ENCODE measurements at regions not wholly inside any gene's neighbourhood (a gene's known extent, or its start where the extent isn't known, plus 50 kb on each side); places are given as distances from the start of the nearest gene placed in this dataset.
"Not testable (repeated sequence)": the region's sequence is repeated elsewhere in the genome, so short reads cannot be mapped to it uniquely, and the experiment has no call there.

DNA sequence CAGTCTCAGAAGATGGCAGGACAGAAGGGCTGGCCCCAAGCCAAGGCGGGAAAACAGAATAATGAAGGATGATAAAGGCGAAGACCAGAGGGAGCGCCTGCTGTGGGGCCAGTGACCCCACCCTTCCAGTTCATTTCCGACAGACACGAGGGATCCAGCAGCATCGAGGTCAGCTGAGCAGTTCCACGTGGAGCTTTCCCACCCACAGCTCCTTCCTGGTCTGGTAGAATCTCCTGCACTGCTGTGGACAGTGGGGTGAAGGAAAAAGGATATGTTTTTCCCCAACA, 265.9 kb upstream of the VLDLR start:
- DNase-seq = no peak

DNA sequence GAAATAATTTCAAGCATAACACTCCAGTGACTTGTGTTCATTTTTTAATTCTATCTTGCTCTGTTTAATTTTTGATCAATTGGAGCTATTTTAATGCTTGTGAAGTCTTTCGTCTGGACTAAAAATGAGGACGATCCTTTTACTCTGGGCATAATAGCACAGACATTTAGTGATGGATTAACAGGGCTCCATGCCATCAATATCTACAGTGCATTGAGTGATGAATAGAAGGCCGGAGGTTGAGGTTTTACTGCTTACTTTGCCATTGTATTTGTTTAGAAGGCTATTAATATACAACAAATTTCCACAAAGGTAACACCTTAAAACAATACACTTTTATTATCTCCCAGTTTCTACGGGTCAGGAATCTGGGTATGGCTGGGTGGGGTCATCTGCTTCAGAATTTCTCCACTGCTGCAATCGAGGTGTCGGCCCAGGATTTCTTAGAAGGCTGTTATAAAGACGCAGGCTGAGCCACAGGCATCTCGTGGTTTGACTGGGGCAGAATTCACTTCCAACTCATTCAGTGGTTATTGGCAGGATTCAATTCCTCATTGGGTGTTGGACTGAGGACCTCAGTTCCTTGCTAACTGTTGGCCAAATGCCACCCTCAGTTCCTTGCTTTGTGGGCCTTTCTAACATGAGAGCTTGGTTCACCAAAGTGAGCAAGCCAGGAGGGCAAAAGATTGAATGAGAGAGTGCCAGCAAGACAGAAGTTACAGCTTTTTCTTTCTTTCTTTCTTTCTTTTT, 265.4 kb upstream of the VLDLR start:
- peak; percentile 23 for DNase-seq

DNA sequence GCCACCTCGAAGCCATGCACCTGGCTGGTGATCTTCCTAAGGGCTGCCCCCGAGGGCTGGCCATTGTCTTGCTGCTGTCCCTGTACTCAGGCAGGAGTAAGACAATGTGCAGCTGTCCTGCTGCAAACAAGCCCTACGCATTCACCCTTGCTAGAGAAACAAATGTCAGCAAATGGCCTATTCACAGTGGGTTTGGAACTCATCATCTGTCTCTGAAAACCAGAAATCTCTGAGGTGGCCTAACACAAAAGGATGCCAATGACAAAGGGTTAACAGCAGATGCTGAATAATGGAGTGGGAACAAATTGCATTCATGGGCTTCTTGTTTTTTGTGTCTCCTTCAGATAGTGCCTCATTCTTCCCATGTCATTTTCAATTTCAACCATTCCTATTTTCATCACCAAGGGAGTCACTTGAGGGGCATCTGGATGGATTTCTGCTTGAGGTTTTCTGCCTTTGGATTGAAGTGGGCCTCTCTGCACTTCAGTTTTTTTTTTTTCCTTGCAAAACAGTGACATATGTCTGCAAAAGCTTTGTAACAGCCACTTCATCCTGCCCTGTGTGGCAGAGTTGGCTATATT, 261.6 kb upstream of the VLDLR start:
- DNase-seq = no peak

DNA sequence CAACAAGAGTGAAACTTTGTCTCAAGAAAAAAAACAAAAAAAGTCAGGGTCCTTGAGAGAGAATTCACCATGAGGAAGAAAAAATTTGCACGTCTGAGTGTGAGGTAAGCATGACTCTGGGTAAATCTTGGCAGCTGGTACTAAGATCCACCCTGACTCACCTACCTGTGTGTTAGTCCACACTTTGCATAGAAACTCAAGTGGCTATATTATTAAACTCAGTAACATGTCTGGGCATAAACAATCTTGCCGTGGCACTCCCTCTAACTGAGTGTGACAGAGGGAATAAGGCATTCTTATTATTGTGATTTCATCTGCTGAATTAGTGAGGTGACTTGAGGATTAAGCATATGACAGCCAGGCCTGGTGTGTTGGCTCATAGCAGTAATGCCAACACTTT, 259.4 kb upstream of the VLDLR start:
- no peak for DNase-seq

DNA sequence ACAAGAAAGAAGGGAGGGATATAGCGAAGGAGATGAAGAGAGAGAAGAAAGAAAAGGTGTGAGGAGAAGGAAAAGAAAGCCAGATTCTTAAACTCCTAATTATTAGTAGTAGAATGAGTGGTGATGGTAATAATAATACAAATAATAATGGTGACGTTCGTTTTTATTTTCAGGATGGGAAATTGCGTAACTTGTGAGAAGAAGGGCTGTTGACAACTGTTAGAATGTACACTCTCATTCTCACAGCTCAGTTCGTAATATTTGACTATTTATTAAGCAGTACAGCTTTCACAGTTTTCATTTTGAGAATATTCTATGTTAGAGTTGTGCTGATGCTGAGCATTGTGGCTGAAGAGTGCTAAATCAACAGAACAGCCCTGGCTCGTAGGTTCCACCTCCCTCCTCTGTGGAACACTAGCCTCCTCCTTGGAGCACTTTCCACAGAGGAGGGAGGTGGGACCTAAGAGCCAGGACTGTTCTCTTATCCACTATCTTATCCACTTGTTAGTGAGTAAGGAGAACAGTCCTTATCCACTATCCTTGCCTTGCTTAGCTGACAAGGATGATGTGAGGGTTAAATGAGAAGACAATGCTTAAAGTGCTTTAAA, 258.3 kb upstream of the VLDLR start:
- DNase-seq = no peak

DNA sequence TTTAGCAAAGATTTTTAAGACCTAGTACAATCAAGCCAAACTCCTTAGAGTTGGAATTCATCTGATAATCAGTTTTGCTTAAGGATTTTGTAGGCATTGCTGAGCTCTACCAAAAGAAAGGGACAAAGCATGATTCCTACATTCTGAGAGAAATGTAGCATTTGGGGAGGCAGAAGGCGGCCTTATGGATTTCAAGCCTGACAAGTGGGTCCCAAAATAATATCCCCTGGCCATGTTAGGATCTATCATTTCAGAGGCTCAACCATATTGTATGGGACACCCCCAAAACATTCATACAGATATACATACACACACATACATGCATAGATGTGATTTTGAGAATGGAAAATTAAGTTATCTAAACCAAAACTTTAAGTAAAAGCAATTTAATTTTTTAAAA, 257.8 kb upstream of the VLDLR start:
- no peak for DNase-seq

DNA sequence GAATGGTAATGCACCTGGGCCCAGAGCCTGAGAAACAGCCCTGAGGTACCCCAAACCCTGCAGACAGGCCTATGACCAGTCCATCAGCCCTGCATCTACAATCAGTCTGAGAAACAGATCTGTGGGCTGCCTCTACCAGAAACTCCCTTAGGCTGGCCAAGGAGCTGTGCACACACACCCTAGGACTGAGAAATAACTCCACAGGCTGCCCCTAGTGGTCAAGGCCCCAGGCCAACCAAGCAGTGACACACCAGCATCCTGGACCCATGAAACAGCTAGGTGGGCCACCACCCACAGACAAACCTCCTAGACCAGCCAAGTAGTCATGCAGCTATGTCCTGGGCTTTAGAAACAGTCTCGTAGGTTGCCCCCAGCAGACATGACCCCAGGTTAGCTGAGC, 253.6 kb upstream of the VLDLR start:
- DNase-seq = no peak

DNA sequence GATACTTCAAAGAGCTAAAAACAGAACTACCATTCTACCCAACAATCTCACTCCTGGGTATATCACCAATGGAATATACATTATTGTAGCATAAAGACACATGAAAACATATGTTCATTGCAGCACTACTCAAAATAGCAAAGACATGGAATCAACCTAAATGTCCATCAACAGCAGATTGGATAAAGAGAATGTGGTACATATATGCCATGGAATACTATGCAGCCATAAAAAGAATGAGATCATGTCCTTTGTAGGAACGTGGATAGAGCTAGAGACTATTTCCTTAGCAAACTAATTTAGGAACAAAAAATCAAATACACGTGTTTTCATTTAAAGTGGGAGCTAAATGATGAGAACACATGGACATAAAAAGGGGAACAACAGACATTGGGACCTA, 247.9 kb upstream of the VLDLR start:
- DNase-seq = no peak

DNA sequence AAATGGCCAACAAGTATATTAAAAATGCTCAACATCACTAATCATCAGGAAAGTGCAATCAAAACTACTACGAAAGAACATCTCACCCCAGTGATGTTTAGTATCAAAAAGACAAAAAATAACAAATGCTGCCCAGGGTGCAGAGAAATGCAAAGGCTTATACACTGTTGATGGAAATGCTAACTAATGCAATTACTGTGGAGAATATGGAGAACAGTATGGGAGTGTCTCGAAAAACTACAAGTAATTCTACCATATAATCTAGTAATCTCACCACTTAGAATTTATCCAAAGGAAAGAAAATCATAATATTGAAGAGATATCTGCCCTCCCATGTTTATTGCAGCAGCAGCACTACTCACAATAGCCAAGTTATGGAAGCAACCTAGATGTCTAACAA, 246.5 kb upstream of the VLDLR start:
- no peak for DNase-seq

DNA sequence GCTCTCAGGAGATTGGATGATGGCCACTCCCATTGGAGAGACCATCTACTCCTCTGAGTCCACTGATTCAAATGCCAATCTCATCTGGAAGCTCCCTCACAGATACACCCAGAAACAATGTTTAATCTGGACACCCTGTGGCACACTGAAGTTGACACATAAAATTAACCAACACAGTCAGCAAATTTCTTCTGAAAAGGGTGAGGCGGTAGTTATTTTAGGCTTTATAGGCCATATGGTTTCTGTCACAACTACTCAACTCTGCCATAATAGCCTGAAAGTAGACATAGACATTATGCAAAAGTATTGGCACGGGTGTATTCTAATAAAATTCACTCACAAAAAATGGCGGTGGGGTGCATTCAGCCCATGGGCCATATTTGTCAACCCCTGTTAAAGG, 244.5 kb upstream of the VLDLR start:
- DNase-seq = no peak

DNA sequence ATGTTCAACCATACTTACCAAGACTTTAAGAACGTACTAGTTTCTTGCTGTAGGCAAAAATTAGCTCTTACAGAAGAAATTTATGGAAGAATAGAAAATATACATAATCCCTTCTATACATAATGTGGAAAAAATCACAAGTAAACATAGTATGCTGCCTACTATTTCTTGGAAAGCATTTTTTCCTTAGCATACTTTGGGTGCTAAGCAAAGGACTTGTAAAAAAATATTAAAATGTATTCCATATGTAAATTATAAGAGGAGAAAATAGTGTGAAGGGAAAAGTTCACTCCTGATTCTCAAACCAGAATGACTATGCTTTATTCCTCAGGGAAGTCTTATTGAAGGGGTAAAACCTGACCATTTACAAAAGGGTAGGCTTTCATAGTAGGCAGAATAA, 243.8 kb upstream of the VLDLR start:
- no peak for DNase-seq

DNA sequence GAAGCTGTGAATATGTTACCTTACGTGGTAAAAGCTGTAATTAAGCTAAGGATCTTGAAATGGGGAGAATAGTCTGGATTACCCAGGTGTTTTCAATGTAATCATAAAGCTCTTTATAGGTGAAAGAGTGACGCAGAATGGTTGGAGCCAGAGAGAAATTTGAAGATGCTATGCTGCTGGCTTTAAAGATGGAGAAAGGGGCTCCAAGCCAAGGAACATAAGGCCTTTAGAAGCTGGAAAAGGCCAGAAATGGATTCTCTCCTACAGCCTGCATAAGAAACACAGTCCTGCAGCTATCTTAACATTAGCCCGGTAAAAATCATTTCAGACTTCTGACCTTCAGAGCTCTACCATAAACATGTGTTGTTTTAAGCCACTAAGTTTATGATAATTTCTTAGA, 243.3 kb upstream of the VLDLR start:
- no peak for DNase-seq

DNA sequence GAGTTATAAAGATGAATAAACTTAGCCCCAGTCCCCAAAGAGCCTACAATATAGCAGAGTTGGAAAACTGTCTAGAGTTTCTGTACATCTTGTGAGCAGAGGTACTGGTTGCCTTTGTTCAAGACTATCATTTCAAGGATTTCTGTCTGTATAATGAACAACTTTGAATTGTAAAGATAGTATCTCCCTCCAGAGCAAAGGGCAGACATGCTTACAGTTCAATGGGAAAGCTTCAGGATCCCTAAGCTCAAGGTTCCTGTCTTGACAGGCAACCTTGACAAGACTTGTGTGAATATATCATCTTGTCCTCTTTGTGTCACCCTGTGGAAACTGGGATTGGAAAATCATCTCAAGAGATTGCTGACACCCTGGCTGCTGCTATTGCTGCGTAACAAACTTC, 242.8 kb upstream of the VLDLR start:
- no peak for DNase-seq

DNA sequence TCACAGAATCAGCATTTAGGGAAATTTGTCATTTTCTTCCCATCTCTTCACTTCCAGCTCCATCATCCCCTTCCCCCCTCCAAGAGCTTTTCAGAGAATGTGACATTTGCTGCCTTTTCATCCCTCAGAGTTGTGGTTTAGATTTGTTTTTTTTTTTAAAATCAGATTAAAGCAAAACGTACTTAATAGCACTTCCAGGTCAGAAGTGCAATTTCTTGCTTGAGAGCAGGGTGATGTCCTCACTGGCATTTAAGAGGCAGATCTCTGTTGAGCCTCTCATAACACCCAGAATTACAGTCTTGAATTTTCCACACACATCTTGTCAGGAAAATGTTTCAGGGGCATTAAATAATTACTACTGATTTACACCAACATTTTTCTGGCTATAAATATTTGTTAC, 236.8 kb upstream of the VLDLR start:
- DNase-seq = no peak

DNA sequence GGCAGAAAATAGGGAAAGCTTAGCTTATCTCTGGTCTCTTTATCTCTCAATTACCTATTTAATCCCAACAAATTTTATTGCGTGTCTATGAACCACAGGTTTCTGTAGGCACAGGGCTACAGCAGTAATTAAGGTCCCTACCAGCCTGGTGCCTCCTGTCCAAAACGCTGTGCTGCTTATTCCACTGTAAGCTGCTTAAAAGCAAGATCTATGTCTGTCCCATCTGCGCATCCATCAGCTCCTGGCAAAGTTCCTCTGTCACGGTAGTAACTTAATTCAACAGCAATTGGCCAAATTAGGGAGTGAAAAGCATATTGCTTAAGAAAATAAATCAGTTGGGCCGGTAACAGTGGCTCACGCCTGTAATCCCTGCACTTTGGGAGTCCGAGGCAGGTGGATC, 235.8 kb upstream of the VLDLR start:
- DNase-seq = no peak

DNA sequence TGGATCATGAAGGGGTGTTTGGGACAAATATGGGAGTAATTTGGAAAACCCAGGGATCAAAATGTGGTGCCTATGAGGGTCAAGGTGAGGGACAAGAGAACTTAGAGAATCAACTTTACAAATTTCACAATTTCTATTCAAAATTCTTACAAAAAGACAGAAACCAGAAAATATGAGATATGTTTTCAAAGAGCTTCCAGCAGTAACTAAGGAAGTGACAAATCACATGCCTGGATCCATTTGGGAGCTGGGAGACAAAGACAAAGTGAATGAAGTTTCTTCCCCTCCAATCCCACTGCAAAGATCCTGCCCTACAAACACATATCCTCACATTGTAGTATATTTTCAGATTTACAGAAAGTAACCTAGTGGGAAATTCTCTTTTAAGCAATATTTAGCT, 235.0 kb upstream of the VLDLR start:
- no peak for DNase-seq

DNA sequence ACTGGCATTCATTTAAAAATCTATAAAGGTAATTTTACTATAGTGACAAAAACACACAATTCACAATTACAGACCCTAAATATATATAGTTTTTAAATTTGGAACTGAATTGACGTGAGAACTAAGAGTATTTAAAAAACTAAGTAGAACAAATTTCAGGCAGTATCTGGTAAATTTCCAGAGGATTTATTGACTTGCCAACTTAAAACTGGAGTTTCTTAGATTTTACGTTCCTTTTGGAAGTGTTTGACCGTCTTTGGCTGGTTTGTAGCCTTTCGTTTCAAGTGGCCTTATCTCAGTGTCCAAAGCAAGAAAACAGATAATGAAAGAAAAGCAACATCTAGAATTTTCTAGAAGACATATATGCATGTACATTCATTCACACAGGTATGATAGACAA, 234.4 kb upstream of the VLDLR start:
- no peak for DNase-seq

DNA sequence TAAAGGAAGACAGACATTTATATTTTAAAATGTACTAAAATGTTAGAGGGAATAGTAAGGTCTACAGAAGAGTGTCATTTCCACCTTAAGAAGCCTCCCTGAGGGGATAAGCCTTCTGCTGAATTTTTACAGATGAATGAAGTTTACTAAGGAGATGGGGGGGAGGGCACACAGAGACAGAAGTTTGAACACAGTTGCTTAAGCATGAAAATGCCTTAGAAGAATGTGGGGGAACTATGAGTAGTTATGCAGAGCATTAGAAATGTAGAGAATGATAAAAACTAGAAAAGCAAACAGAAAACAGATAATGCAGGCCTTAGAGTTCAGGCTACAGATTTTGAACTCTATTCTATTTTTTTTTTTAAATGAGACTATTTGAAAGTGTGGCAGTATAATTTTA, 232.2 kb upstream of the VLDLR start:
- no peak for DNase-seq

DNA sequence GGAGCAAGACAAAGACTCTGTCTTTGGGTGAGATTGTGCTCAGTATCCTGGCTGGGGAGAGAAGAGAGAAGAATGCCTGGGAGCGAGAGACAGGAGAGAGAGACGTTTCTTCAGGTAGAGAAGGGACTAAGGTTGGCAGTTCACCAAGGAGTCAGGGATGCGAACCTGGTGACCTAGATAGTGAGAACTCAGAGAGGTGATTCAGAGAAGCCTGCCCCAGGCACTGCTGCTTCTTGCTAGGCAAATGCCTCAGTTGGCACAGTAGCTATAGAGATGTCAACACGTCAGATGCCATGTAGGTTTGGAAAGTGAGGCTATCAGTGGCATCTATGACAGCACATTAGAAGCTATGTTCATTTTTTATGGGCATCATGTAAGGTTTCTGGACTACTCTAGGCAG, 231.6 kb upstream of the VLDLR start:
- no peak for DNase-seq

DNA sequence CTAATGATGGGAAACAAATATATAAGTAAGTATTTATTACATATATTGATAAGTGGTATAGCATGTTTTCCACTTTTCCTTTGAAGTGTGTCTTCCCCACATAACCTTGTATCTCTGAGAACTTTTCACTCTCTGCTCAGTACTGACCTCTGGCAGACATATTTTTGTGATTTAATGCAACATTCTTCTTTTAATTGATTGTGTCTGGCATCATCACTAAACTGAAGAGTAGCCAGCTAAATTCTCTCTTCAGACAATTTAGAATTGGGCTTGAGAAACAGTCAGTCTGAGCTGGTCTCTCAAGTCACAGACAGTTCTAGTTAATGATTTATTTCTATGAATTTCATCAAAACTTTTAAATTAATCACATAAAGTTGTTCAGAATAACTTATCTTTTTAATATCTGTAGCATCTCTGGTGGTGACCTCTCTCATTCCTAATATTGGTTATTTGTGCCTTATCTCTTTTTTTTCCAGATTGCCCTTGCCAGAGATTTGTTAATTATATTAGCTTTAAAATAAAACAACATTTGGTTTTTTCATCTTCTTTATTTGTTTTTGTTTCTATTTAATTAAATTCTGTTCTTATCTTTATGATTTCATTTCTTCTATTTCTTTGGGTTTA, 230.0 kb upstream of the VLDLR start:
- not testable (repeated sequence) for DNase-seq

DNA sequence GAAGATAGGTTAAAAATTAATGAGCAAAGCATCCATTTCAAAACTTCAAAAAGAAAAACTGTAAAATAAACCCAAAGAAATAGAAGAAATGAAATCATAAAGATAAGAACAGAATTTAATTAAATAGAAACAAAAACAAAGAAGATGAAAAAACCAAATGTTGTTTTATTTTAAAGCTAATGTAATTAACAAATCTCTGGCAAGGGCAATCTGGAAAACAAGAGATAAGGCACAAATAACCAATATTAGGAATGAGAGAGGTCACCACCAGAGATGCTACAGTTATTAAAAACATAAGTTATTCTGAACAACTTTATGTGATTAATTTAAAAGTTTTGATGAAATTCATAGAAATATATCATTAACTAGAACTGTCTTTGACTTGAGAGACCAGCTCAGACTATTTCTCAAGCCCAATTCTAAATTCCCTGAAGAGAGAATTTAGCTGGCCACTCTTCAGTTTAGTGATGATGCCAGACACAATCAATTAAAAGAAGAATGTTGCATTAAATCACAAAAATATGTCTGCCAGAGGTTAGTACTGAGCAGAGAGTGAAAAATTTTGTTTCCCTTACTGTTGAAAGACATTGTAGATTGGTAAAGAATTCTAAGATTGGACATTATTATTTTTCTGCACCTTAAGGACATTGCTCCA, 227.4 kb upstream of the VLDLR start:
- not testable (repeated sequence) for DNase-seq

DNA sequence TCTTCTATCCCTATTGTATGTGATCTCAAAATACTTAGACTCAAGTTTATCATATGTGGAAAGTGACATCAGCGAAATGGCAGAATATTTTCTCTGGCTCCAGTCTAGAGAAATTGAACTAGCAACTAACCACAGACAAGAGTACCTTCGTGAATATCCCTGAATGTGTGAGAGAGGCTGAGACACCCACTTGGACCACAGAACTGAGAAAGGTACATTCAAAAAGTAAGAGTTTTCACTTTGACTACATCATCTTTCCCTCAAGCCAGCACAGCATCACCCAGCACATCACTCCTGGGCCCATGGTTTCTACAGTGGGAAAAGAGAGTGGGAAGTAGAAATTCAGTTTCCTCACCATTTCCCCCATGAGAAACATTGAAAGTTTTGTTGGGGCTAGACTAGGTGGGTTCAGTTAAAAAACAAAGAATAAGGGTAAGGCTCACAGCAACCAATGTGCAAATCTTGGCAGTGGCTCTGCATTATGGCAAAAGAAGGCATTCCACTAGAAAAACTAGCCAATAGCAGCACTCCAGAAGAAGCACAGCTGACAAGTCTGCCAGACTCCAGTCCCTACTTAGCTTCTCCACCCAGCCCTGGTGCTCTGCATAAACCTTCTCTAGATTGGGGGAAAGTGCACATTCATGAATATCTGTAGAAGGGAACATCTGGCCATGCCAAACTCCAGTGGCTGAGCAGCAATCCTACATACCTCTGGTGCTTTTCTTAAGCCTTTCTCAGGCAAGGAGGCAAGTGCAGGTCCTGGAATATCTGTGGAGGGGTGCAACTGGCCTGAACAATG, 225.6 kb upstream of the VLDLR start:
- no peak for DNase-seq

DNA sequence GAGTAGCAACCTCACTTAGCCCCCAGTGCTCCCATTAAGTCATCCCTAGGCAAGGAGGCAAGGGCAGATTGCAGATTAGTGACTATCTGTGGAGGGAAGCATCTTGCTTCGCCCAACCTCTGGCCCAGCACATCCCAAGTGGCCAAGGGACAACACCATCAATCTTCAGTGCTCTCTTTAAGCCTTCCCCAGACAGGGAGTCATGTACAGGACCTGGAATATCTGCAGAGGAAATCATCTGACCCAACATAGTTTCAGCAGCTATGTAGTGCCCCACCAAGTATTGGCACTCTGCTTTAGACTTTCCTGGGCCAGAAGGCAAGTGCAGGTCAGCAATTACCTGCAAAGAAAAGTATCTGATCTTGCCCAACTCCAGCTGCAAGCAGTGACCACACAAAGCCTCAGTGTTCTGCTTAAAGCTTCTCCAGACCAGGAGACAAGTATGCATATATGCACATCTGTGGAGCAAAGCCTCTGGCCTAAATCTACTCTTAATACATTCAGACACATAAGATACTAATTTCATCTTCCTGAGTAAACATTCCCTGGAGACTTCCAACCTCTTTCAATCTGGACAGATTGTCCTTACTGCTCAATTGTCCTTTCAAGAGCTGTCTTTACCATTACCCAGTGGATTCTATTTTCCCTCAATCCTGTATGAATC, 224.8 kb upstream of the VLDLR start:
- DNase-seq = no peak
